ENCODE measurements at regions not wholly inside any gene's neighbourhood (a gene's known extent, or its start where the extent isn't known, plus 50 kb on each side); places are given as distances from the start of the nearest gene placed in this dataset.

DNA sequence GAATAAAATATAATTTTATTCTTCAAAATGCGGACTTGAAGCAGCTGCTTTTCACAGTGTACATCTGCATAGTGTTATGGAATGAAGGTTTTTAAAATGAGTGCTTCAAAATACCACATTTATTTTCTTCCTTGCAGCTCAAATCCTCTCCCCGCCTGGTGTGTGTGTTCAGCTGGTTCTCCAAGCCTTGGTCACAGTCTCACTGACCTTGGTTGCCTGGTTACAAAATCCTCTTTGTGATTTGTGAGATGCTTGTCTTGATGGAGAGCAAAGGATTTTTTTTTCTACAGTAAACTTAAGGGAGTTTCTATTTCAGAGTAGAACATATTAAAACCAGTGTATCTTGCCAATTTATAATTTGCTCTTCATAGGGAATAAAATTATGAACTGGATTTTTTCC lies 139.2 kb downstream of the PCDH18 start:
- H3K9me2 ChIP-seq (ENCODE audit: low read depth, low read length) = no peaks in the 10 kb centered on the region
- H3K4me2 ChIP-seq (ENCODE audit: low read length) = no peak overlapping the region
- no peaks in the 10 kb centered on the region for H3K79me2 ChIP-seq (ENCODE audit: insufficient read depth, low read length)
- H3K36me3 ChIP-seq (ENCODE audit: insufficient read depth, low read length) = no peaks in the 10 kb centered on the region
- H3F3A ChIP-seq (ENCODE audit: insufficient read depth, low read length) = no peaks in the 10 kb centered on the region
- H3K27me3 ChIP-seq (ENCODE audit: insufficient read depth, low read length) = no peaks in the 10 kb centered on the region
- no peaks in the 10 kb centered on the region for H3K4me1 ChIP-seq (ENCODE audit: insufficient read depth, low read length, severe bottlenecking)
- H3K9me3 ChIP-seq (ENCODE audit: low read length) = no peaks in the 10 kb centered on the region
- H2AFZ ChIP-seq (ENCODE audit: low read length) = no peak overlapping the region
- H4K20me1 ChIP-seq (ENCODE audit: insufficient read depth, low read length) = no peaks in the 10 kb centered on the region
- no peak for TF ChIP-seq EZH2 (IDR thresholded peaks at IDR 0.05; ENCODE audit: borderline replicate concordance, low read length)
- TF ChIP-seq, protein P1, sequence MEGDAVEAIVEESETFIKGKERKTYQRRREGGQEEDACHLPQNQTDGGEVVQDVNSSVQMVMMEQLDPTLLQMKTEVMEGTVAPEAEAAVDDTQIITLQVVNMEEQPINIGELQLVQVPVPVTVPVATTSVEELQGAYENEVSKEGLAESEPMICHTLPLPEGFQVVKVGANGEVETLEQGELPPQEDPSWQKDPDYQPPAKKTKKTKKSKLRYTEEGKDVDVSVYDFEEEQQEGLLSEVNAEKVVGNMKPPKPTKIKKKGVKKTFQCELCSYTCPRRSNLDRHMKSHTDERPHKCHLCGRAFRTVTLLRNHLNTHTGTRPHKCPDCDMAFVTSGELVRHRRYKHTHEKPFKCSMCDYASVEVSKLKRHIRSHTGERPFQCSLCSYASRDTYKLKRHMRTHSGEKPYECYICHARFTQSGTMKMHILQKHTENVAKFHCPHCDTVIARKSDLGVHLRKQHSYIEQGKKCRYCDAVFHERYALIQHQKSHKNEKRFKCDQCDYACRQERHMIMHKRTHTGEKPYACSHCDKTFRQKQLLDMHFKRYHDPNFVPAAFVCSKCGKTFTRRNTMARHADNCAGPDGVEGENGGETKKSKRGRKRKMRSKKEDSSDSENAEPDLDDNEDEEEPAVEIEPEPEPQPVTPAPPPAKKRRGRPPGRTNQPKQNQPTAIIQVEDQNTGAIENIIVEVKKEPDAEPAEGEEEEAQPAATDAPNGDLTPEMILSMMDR (IDR thresholded peaks at IDR 0.05; ENCODE audit: low read length) = no peak
- H3K4me3 ChIP-seq (ENCODE audit: low read depth, low read length, poor library complexity, severe bottlenecking) = no peak overlapping the region
- H3K9ac ChIP-seq (ENCODE audit: low read length) = no peak overlapping the region
- H3K27ac ChIP-seq (ENCODE audit: low read depth, low read length, poor library complexity, severe bottlenecking) = no peak overlapping the region

DNA sequence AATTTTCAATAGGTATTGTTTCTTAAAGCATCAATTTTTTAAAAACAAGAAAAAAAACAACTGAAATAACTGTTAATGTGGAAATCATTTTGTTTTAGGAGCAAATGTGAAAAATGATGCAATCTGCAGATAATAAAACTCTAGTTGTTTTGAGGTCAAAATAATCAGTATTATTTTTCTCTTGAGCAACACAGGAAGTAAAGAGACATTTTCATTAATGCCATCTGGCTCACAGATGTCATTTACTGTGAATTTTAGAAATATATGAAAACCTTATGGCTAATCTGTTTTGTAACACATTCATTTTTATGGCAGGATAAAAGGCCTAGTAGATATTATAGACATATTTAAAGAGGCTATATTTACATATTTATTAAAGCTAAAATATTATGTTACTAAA lies 141.6 kb downstream of the PCDH18 start:
- Histone ChIP-seq H3K9ac (ENCODE audit: low read length) (no peak overlapping the region), H3K4me1 (ENCODE audit: insufficient read depth, low read length, severe bottlenecking) (no peaks in the 10 kb centered on the region), H3K4me3 (ENCODE audit: low read depth, low read length, poor library complexity, severe bottlenecking) (no peak overlapping the region), H3K9me2 (ENCODE audit: low read depth, low read length) (no peaks in the 10 kb centered on the region), H2AFZ (ENCODE audit: low read length) (no peak overlapping the region), H3K27ac (ENCODE audit: low read depth, low read length, poor library complexity, severe bottlenecking) (no peak overlapping the region), H3K36me3 (ENCODE audit: insufficient read depth, low read length) (no peaks in the 10 kb centered on the region), H3K79me2 (ENCODE audit: insufficient read depth, low read length) (no peaks in the 10 kb centered on the region), H4K20me1 (ENCODE audit: insufficient read depth, low read length) (no peaks in the 10 kb centered on the region), H3F3A (ENCODE audit: insufficient read depth, low read length) (no peaks in the 10 kb centered on the region), H3K27me3 (ENCODE audit: insufficient read depth, low read length) (no peaks in the 10 kb centered on the region), H3K9me3 (ENCODE audit: low read length) (no peaks in the 10 kb centered on the region), H3K4me2 (ENCODE audit: low read length) (no peak overlapping the region)
- TF ChIP-seq, protein P1 (IDR thresholded peaks at IDR 0.05; ENCODE audit: low read length) = no peak
- TF ChIP-seq EZH2 (IDR thresholded peaks at IDR 0.05; ENCODE audit: borderline replicate concordance, low read length) = no peak

DNA sequence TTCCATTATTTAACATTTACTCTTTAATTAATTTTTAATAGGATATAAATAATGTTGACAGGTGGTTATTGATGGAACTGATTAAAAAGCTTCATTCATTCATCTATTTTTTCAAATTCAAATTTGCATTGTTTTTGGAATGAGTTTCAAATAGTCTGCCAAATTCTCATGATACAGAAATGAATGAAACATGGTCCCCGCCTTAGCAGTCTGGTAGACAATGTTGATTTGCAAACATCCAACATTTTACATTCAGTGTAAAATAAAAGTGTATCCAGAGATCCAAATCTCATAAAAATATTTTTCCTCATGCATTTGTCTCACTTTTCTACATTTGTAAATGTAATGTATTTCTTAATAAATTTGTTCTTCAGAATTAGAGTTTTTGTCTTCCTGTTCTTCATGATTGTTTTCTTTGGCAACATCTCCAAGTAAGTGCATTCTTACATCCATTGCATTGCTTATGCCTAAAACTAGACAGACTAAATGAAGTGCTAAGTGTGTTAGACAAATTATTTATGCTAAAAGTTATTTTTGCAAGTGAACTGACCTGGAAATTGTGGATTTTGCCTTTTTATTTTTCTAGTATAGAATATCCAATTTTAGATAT lies 142.3 kb downstream of the PCDH18 start:
- TF ChIP-seq, protein P1 (IDR thresholded peaks at IDR 0.05; ENCODE audit: low read length) = no peak
- TF ChIP-seq EZH2 (IDR thresholded peaks at IDR 0.05; ENCODE audit: borderline replicate concordance, low read length) = no peak
- H4K20me1 ChIP-seq (ENCODE audit: insufficient read depth, low read length) = no peaks in the 10 kb centered on the region
- no peak overlapping the region for H2AFZ ChIP-seq (ENCODE audit: low read length)
- no peaks in the 10 kb centered on the region for H3K36me3 ChIP-seq (ENCODE audit: insufficient read depth, low read length)
- H3K4me1 ChIP-seq (ENCODE audit: insufficient read depth, low read length, severe bottlenecking) = no peaks in the 10 kb centered on the region
- no peaks in the 10 kb centered on the region for H3K9me2 ChIP-seq (ENCODE audit: low read depth, low read length)
- H3K27me3 ChIP-seq (ENCODE audit: insufficient read depth, low read length) = no peaks in the 10 kb centered on the region
- H3K4me3 ChIP-seq (ENCODE audit: low read depth, low read length, poor library complexity, severe bottlenecking) = no peak overlapping the region
- no peaks in the 10 kb centered on the region for H3K79me2 ChIP-seq (ENCODE audit: insufficient read depth, low read length)
- H3K4me2 ChIP-seq (ENCODE audit: low read length) = no peak overlapping the region
- no peak overlapping the region for H3K9ac ChIP-seq (ENCODE audit: low read length)
- no peaks in the 10 kb centered on the region for H3F3A ChIP-seq (ENCODE audit: insufficient read depth, low read length)
- H3K9me3 ChIP-seq (ENCODE audit: low read length) = no peaks in the 10 kb centered on the region
- H3K27ac ChIP-seq (ENCODE audit: low read depth, low read length, poor library complexity, severe bottlenecking) = no peak overlapping the region

Data from OCI-LY1 (cell line).